SK-N-SH (cell line): ENCODE measurements at regions not wholly inside any gene's neighbourhood (a gene's known extent, or its start where the extent isn't known, plus 50 kb on each side); places are given as distances from the start of the nearest gene placed in this dataset.

Experiments
- CTCF ChIA-PET: fragments of 300-600, 350-600 bp; formaldehyde crosslinking; extraction: SDS; loops from one replicate; lab custom pipeline; 2021; lab: Yijun Ruan, JAX
- POLR2A ChIA-PET: fragments of 350-600 bp; sonication (Branson Sonifier 250); formaldehyde crosslinking; extraction: SDS; loops from one replicate; lab custom pipeline; 2020; ENCODE audit warnings: antibody characterized with exemption, inconsistent platforms; lab: Yijun Ruan, JAX
- DNase-seq: peaks from one replicate; pipeline ENCODE4 v3.0.0; 2012
- H2AFZ ChIP-seq: fragments of 200-600 bp; sonication (generic); 2 replicates; pipeline ENCODE4 v1.8.1; 2016; ENCODE audit warnings: antibody characterized with exemption, mild to moderate bottlenecking, low read depth
- H3F3A ChIP-seq: fragments of 200-600 bp; sonication (generic); replicated peaks from 2 replicates; pipeline ENCODE3; 2016; ENCODE audit warnings: antibody characterized with exemption, mild to moderate bottlenecking; ENCODE audit not compliant: insufficient read depth
- H3K27ac ChIP-seq, 2 experiments: fragments of 200-500 bp in 1 of 2; fragments of 200-600 bp in 1 of 2; sonication (Bioruptor generic) in 1 of 2; sonication (generic), shearing (Covaris generic) in 1 of 2; 2 replicates each; pipeline versions ENCODE4 v1.5.1 to v1.6.1; 2014 to 2016; ENCODE audit warnings: low read depth in 2 of 2, inconsistent platforms in 1 of 2, low read length in 1 of 2, mild to moderate bottlenecking in 1 of 2, mixed read lengths in 1 of 2
- H3K27me3 ChIP-seq: fragments of 200-600 bp; sonication (generic), shearing (Covaris generic); 2 replicates; pipeline ENCODE4 v1.6.1; 2016; ENCODE audit warnings: mixed run types; ENCODE audit not compliant: insufficient read depth
- H3K36me3 ChIP-seq, 2 experiments: fragments of 200-500 bp in 1 of 2; fragments of 200-600 bp in 1 of 2; sonication (Bioruptor generic) in 1 of 2; sonication (generic) in 1 of 2; replicated peaks in 1 of 2; 2 replicates each; pipeline versions ENCODE3 to v1.5.1; 2014 to 2016; ENCODE audit warnings: low read length in 1 of 2, mild to moderate bottlenecking in 1 of 2; ENCODE audit not compliant: insufficient read depth in 2 of 2, control insufficient read depth in 1 of 2
- H3K4me1 ChIP-seq, 2 experiments: fragments of 200-500 bp in 1 of 2; fragments of 200-600 bp in 1 of 2; sonication (Bioruptor generic) in 1 of 2; sonication (generic), shearing (Covaris generic) in 1 of 2; 2 replicates each; pipeline versions ENCODE4 v1.5.1 to v1.6.1; 2014 to 2016; ENCODE audit warnings: low read depth in 1 of 2, low read length in 1 of 2, mixed run types in 1 of 2; ENCODE audit not compliant: insufficient read depth in 2 of 2, control insufficient read depth in 1 of 2
- H3K4me2 ChIP-seq: fragments of 200-600 bp; sonication (generic), shearing (Covaris generic); 2 replicates; pipeline ENCODE4 v1.6.1; 2017; ENCODE audit warnings: mixed run types
- H3K4me3 ChIP-seq, 2 experiments: fragments of 200-500 bp in 1 of 2; fragments of 200-600 bp in 1 of 2; sonication (Bioruptor generic) in 1 of 2; sonication (generic), shearing (Covaris generic) in 1 of 2; 2 replicates each; pipeline versions ENCODE4 v1.5.1 to v1.8.1; 2014 to 2016; ENCODE audit warnings: low read depth in 2 of 2, inconsistent platforms in 1 of 2, low read length in 1 of 2, mild to moderate bottlenecking in 1 of 2, mixed read lengths in 1 of 2, moderate library complexity in 1 of 2
- H3K79me2 ChIP-seq: fragments of 200-600 bp; sonication (generic); 2 replicates; pipeline ENCODE4 v1.8.1; 2017; ENCODE audit warnings: mild to moderate bottlenecking; ENCODE audit not compliant: insufficient read depth
- H3K9ac ChIP-seq: fragments of 200-600 bp; sonication (generic); 2 replicates; pipeline ENCODE4 v1.6.1; 2017; ENCODE audit warnings: mixed run types
- H3K9me2 ChIP-seq: fragments of 200-600 bp; sonication (generic); 2 replicates; pipeline ENCODE4 v1.6.1; 2017; ENCODE audit warnings: mixed run types
- H3K9me3 ChIP-seq: fragments of 200-600 bp; sonication (generic); 2 replicates; pipeline ENCODE4 v1.6.1; 2017; ENCODE audit warnings: mixed run types, mild to moderate bottlenecking, moderate library complexity
- H4K20me1 ChIP-seq: fragments of 200-600 bp; sonication (generic); 2 replicates; pipeline ENCODE4 v1.6.1; 2017; ENCODE audit warnings: mild to moderate bottlenecking, mixed run types; ENCODE audit not compliant: insufficient read depth
- EP300 ChIP-seq, 2 experiments: IDR thresholded peaks; 2 replicates each; pipeline versions ENCODE4 v1.4.0 to v1.6.1; 2012; ENCODE audit warnings: borderline replicate concordance in 1 of 2, low read depth in 1 of 2, low read length in 1 of 2
- FOXJ3 ChIP-seq: sonication (generic); formaldehyde crosslinking; IDR thresholded peaks from 2 replicates; pipeline ENCODE4 v1.5.1; 2020; ENCODE audit warnings: mild to moderate bottlenecking, missing genetic modification reagents
- FOXM1 ChIP-seq: IDR thresholded peaks from 2 replicates; pipeline ENCODE4 v1.4.0; 2012; ENCODE audit warnings: low read depth, mild to moderate bottlenecking
- MEF2A ChIP-seq: IDR thresholded peaks from 2 replicates; pipeline ENCODE4 v1.4.0; 2012; ENCODE audit warnings: low read depth, borderline replicate concordance
- NFIC ChIP-seq: IDR thresholded peaks from 2 replicates; pipeline ENCODE4 v1.4.0; 2012; ENCODE audit warnings: borderline replicate concordance
- RAD21 ChIP-seq: IDR thresholded peaks from 2 replicates; pipeline ENCODE4 v1.6.1; 2012; ENCODE audit warnings: mild to moderate bottlenecking, low read length
- RFX5 ChIP-seq: IDR thresholded peaks from 2 replicates; pipeline ENCODE4 v1.6.1; 2012; ENCODE audit warnings: mild to moderate bottlenecking, improper control_type of control experiment, low read length
- TCF12 ChIP-seq: IDR thresholded peaks from 2 replicates; pipeline ENCODE4 v1.4.0; 2012
- YY1 ChIP-seq: IDR thresholded peaks from 2 replicates; pipeline ENCODE4 v1.4.0; 2012; ENCODE audit warnings: low read depth, mild to moderate bottlenecking
- WGBS: methylation state at CpG from one replicate; pipeline ENCODE4 v1.1.6; 2017; ENCODE audit warnings: low lambda C conversion rate; 5-methylcytosine and 5-hydroxymethylcytosine counted together
- TF ChIP-seq, protein P1 (sequence below): fragments of 150-350 bp; IDR thresholded peaks from 2 replicates; pipeline ENCODE4 v1.6.1; 2017; ENCODE audit warnings: antibody characterized with exemption, low read length, low read depth, borderline replicate concordance
- TF ChIP-seq, protein P2 (sequence below): IDR thresholded peaks from 2 replicates; pipeline ENCODE4 v1.4.0; 2012; ENCODE audit warnings: low read depth, borderline replicate concordance
- TF ChIP-seq, protein P3 (sequence below): IDR thresholded peaks from 2 replicates; pipeline ENCODE4 v1.4.0; 2012; ENCODE audit warnings: low read depth, borderline replicate concordance

DNA sequence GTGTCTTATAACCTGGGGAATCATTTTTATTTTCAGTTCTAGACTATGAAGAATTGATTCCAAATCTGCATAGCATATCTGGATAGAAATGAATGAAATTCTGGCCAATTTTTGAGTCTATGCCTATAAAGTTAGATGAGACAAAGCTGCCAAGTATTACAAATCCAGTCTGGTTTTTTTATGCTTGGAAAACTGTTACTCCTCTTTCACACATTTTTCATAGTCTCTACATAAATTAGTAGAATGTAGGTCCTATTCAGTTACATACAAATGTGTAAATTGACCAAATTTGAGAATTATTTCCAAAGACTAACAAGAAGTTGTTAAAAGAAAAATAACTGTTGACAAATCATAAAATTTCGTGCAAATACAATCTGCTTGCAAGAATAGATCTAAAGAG is 1505.2 kb downstream of the AMY1C start:
- Histone ChIP-seq H3F3A (no peaks in the 10 kb centered on the region), H4K20me1 (no peaks in the 10 kb centered on the region), H3K9ac (no peak overlapping the region), H3K27ac (no peak overlapping the region), H3K4me2 (no peak overlapping the region), H3K4me1 (no peaks in the 10 kb centered on the region), H2AFZ (no peak overlapping the region), H3K4me3 (no peak overlapping the region), H3K27me3 (no peaks in the 10 kb centered on the region), H3K9me2 (no peaks in the 10 kb centered on the region), H3K9me3 (no peaks in the 10 kb centered on the region), H3K79me2 (no peaks in the 10 kb centered on the region), H3K36me3 (no peaks in the 10 kb centered on the region)
- TF ChIP-seq RAD21 (no peak), FOXM1 (no peak), FOXJ3 (CRISPR knock-in tag) (no peak), YY1 (no peak), TCF12 (no peak), MEF2A (no peak)
- TF ChIP-seq, protein P1, sequence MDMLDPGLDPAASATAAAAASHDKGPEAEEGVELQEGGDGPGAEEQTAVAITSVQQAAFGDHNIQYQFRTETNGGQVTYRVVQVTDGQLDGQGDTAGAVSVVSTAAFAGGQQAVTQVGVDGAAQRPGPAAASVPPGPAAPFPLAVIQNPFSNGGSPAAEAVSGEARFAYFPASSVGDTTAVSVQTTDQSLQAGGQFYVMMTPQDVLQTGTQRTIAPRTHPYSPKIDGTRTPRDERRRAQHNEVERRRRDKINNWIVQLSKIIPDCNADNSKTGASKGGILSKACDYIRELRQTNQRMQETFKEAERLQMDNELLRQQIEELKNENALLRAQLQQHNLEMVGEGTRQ = no peak
- TF ChIP-seq, protein P2, sequence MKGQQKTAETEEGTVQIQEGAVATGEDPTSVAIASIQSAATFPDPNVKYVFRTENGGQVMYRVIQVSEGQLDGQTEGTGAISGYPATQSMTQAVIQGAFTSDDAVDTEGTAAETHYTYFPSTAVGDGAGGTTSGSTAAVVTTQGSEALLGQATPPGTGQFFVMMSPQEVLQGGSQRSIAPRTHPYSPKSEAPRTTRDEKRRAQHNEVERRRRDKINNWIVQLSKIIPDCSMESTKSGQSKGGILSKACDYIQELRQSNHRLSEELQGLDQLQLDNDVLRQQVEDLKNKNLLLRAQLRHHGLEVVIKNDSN = no peak
- TF ChIP-seq, protein P3, sequence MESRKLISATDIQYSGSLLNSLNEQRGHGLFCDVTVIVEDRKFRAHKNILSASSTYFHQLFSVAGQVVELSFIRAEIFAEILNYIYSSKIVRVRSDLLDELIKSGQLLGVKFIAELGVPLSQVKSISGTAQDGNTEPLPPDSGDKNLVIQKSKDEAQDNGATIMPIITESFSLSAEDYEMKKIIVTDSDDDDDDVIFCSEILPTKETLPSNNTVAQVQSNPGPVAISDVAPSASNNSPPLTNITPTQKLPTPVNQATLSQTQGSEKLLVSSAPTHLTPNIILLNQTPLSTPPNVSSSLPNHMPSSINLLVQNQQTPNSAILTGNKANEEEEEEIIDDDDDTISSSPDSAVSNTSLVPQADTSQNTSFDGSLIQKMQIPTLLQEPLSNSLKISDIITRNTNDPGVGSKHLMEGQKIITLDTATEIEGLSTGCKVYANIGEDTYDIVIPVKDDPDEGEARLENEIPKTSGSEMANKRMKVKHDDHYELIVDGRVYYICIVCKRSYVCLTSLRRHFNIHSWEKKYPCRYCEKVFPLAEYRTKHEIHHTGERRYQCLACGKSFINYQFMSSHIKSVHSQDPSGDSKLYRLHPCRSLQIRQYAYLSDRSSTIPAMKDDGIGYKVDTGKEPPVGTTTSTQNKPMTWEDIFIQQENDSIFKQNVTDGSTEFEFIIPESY = no peak
- DNase-seq = no peak
- CTCF ChIA-PET = interaction anchor here (0.9 to 1.1 kb wide), 2 partner anchors 9 to 23 kb away, joined by 3 to 4 read pairs; no protein-coding TSS in a partner anchor
- WGBS = 15% methylated on average over 1 of the region's 1 CpG
- POLR2A ChIA-PET = no interaction called here

DNA sequence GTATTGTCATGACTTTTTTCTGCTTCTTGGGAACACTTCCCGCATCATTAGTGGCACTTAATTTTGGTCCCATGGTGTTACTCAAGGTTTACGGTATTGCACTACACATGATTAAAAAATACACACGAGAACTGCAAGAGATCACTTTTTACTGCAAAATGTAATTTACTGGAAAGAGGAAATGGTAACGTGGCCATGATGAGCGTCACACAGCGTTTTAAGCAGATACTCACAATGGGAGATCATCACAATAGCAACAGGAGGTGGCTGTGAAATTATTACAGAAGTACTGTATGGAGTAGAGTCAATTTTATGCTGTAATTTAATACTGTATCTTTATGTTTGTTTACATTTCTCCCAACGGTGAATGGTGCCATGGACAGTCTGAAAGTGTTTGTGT is 1510.3 kb downstream of the AMY1C start:
- ChIA-PET POLR2A (no interaction called here), CTCF (no interaction called here)
- no peak overlapping the region for H3K27ac ChIP-seq
- no peaks in the 10 kb centered on the region for H3K9me3 ChIP-seq
- H3F3A ChIP-seq = no peaks in the 10 kb centered on the region
- H3K36me3 ChIP-seq = no peaks in the 10 kb centered on the region
- no peak overlapping the region for H3K4me3 ChIP-seq
- no peak overlapping the region for H3K4me2 ChIP-seq
- H2AFZ ChIP-seq = no peak overlapping the region
- no peak for DNase-seq
- no peaks in the 10 kb centered on the region for H3K4me1 ChIP-seq
- no peak overlapping the region for H3K9ac ChIP-seq
- H3K79me2 ChIP-seq = no peaks in the 10 kb centered on the region
- no peaks in the 10 kb centered on the region for H3K9me2 ChIP-seq
- WGBS = 44% methylated on average over 7 of the region's 7 CpGs
- no peak for TF ChIP-seq EP300 (IDR thresholded peaks at IDR 0.05; ENCODE audit: borderline replicate concordance in 1 of 2, low read depth in 1 of 2, low read length in 1 of 2)
- no peak for TF ChIP-seq RFX5
- no peak for TF ChIP-seq NFIC
- no peaks in the 10 kb centered on the region for H4K20me1 ChIP-seq
- H3K27me3 ChIP-seq = no peaks in the 10 kb centered on the region
